ENCODE measurements at regions not wholly inside any gene's neighbourhood (a gene's known extent, or its start where the extent isn't known, plus 50 kb on each side); places are given as distances from the start of the nearest gene placed in this dataset.

- H3K36me3 ChIP-seq (ENCODE audit: insufficient read depth, low read length), result no peaks in the 10 kb centered on the region
- H3K27ac ChIP-seq (ENCODE audit: low read depth, low read length), result no peak overlapping the region
- no peaks in the 10 kb centered on the region for H3K27me3 ChIP-seq (ENCODE audit: insufficient read depth, low read length)
- no peak overlapping the region for H2AFZ ChIP-seq (ENCODE audit: low read length, unreplicated experiment)
- H3K4me3 ChIP-seq (ENCODE audit: low read depth, low read length), result no peak overlapping the region
- H3K4me1 ChIP-seq (ENCODE audit: control insufficient read depth, insufficient read depth, low read length, unreplicated experiment), result no peaks in the 10 kb centered on the region
- H3K79me2 ChIP-seq (ENCODE audit: control insufficient read depth, insufficient read depth, low read length, unreplicated experiment), result no peaks in the 10 kb centered on the region
Measured at GRCh38 chr4:54384563-54384962, 155.5 kb downstream of the PDGFRA start.

- Histone ChIP-seq H3K27ac (ENCODE audit: low read depth, low read length) (no peak overlapping the region), H3K36me3 (ENCODE audit: insufficient read depth, low read length) (no peaks in the 10 kb centered on the region), H3K27me3 (ENCODE audit: insufficient read depth, low read length) (no peaks in the 10 kb centered on the region), H3K79me2 (ENCODE audit: control insufficient read depth, insufficient read depth, low read length, unreplicated experiment) (no peaks in the 10 kb centered on the region), H2AFZ (ENCODE audit: low read length, unreplicated experiment) (no peak overlapping the region), H3K4me3 (ENCODE audit: low read depth, low read length) (no peak overlapping the region), H3K4me1 (ENCODE audit: control insufficient read depth, insufficient read depth, low read length, unreplicated experiment) (no peaks in the 10 kb centered on the region)
Measured at GRCh38 chr4:54386042-54386669, 157.1 kb downstream of the PDGFRA start.

GRCh38 chr4:54386693-54387092, 157.6 kb downstream of the PDGFRA start:
- no peak overlapping the region for H2AFZ ChIP-seq (ENCODE audit: low read length, unreplicated experiment)
- no peaks in the 10 kb centered on the region for H3K27me3 ChIP-seq (ENCODE audit: insufficient read depth, low read length)
- H3K36me3 ChIP-seq (ENCODE audit: insufficient read depth, low read length), result no peaks in the 10 kb centered on the region
- H3K79me2 ChIP-seq (ENCODE audit: control insufficient read depth, insufficient read depth, low read length, unreplicated experiment), result no peaks in the 10 kb centered on the region
- no peaks in the 10 kb centered on the region for H3K4me1 ChIP-seq (ENCODE audit: control insufficient read depth, insufficient read depth, low read length, unreplicated experiment)
- no peak overlapping the region for H3K4me3 ChIP-seq (ENCODE audit: low read depth, low read length)
- no peak overlapping the region for H3K27ac ChIP-seq (ENCODE audit: low read depth, low read length)

GRCh38 chr4:54390670-54391069, 161.6 kb downstream of the PDGFRA start:
- Histone ChIP-seq H3K36me3 (ENCODE audit: insufficient read depth, low read length) (no peaks in the 10 kb centered on the region), H3K4me3 (ENCODE audit: low read depth, low read length) (no peak overlapping the region), H2AFZ (ENCODE audit: low read length, unreplicated experiment) (no peak overlapping the region), H3K4me1 (ENCODE audit: control insufficient read depth, insufficient read depth, low read length, unreplicated experiment) (no peaks in the 10 kb centered on the region), H3K79me2 (ENCODE audit: control insufficient read depth, insufficient read depth, low read length, unreplicated experiment) (no peaks in the 10 kb centered on the region), H3K27ac (ENCODE audit: low read depth, low read length) (no peak overlapping the region), H3K27me3 (ENCODE audit: insufficient read depth, low read length) (no peaks in the 10 kb centered on the region)

GRCh38 chr4:54391104-54391503, 162.0 kb downstream of the PDGFRA start:
- Histone ChIP-seq H3K4me1 (ENCODE audit: control insufficient read depth, insufficient read depth, low read length, unreplicated experiment) (no peaks in the 10 kb centered on the region), H3K36me3 (ENCODE audit: insufficient read depth, low read length) (no peaks in the 10 kb centered on the region)

GRCh38 chr4:54392479-54392878, 163.4 kb downstream of the PDGFRA start:
- no peak overlapping the region for H3K4me3 ChIP-seq (ENCODE audit: low read depth, low read length)

More at GRCh38 chr4:54391104-54391503, 162.0 kb downstream of the PDGFRA start:
- no peaks in the 10 kb centered on the region for H3K79me2 ChIP-seq (ENCODE audit: control insufficient read depth, insufficient read depth, low read length, unreplicated experiment)
- no peak overlapping the region for H2AFZ ChIP-seq (ENCODE audit: low read length, unreplicated experiment)
- no peaks in the 10 kb centered on the region for H3K27me3 ChIP-seq (ENCODE audit: insufficient read depth, low read length)
- H3K27ac ChIP-seq (ENCODE audit: low read depth, low read length), result no peak overlapping the region
- no peak overlapping the region for H3K4me3 ChIP-seq (ENCODE audit: low read depth, low read length)

GRCh38 chr4:54393243-54393642, 164.2 kb downstream of the PDGFRA start:
- Histone ChIP-seq H3K4me3 (ENCODE audit: low read depth, low read length) (no peak overlapping the region), H3K36me3 (ENCODE audit: insufficient read depth, low read length) (no peaks in the 10 kb centered on the region), H3K27ac (ENCODE audit: low read depth, low read length) (no peak overlapping the region), H3K27me3 (ENCODE audit: insufficient read depth, low read length) (no peaks in the 10 kb centered on the region), H3K79me2 (ENCODE audit: control insufficient read depth, insufficient read depth, low read length, unreplicated experiment) (no peaks in the 10 kb centered on the region), H3K4me1 (ENCODE audit: control insufficient read depth, insufficient read depth, low read length, unreplicated experiment) (no peaks in the 10 kb centered on the region), H2AFZ (ENCODE audit: low read length, unreplicated experiment) (no peak overlapping the region)

More at GRCh38 chr4:54392479-54392878, 163.4 kb downstream of the PDGFRA start:
- Histone ChIP-seq H2AFZ (ENCODE audit: low read length, unreplicated experiment) (no peak overlapping the region), H3K27ac (ENCODE audit: low read depth, low read length) (no peak overlapping the region), H3K4me1 (ENCODE audit: control insufficient read depth, insufficient read depth, low read length, unreplicated experiment) (no peaks in the 10 kb centered on the region), H3K27me3 (ENCODE audit: insufficient read depth, low read length) (no peaks in the 10 kb centered on the region), H3K79me2 (ENCODE audit: control insufficient read depth, insufficient read depth, low read length, unreplicated experiment) (no peaks in the 10 kb centered on the region), H3K36me3 (ENCODE audit: insufficient read depth, low read length) (no peaks in the 10 kb centered on the region)

GRCh38 chr4:54395013-54395527, 166.0 kb downstream of the PDGFRA start:
- H3K36me3 ChIP-seq (ENCODE audit: insufficient read depth, low read length), result no peaks in the 10 kb centered on the region
- no peak overlapping the region for H3K4me3 ChIP-seq (ENCODE audit: low read depth, low read length)
- no peaks in the 10 kb centered on the region for H3K27me3 ChIP-seq (ENCODE audit: insufficient read depth, low read length)
- no peak overlapping the region for H2AFZ ChIP-seq (ENCODE audit: low read length, unreplicated experiment)
- no peaks in the 10 kb centered on the region for H3K79me2 ChIP-seq (ENCODE audit: control insufficient read depth, insufficient read depth, low read length, unreplicated experiment)
- H3K27ac ChIP-seq (ENCODE audit: low read depth, low read length), result no peak overlapping the region
- no peaks in the 10 kb centered on the region for H3K4me1 ChIP-seq (ENCODE audit: control insufficient read depth, insufficient read depth, low read length, unreplicated experiment)

- Histone ChIP-seq H3K4me1 (ENCODE audit: control insufficient read depth, insufficient read depth, low read length, unreplicated experiment) (peaks cover 9% of the 10 kb centered on the region), H3K36me3 (ENCODE audit: insufficient read depth, low read length) (no peaks in the 10 kb centered on the region), H3K27me3 (ENCODE audit: insufficient read depth, low read length) (no peaks in the 10 kb centered on the region), H3K4me3 (ENCODE audit: low read depth, low read length) (no peak overlapping the region), H2AFZ (ENCODE audit: low read length, unreplicated experiment) (no peak overlapping the region), H3K27ac (ENCODE audit: low read depth, low read length) (no peak overlapping the region), H3K79me2 (ENCODE audit: control insufficient read depth, insufficient read depth, low read length, unreplicated experiment) (no peaks in the 10 kb centered on the region)
Measured at GRCh38 chr4:54400188-54400587, 171.1 kb downstream of the PDGFRA start.

- peaks cover 9% of the 10 kb centered on the region for H3K4me1 ChIP-seq (ENCODE audit: control insufficient read depth, insufficient read depth, low read length, unreplicated experiment)
- H3K79me2 ChIP-seq (ENCODE audit: control insufficient read depth, insufficient read depth, low read length, unreplicated experiment), result no peaks in the 10 kb centered on the region
- peaks cover 2% of the 10 kb centered on the region; the same call in 1 of the 2 replicates for H3K27me3 ChIP-seq (ENCODE audit: insufficient read depth, low read length)
- H3K27ac ChIP-seq (ENCODE audit: low read depth, low read length), result no peak overlapping the region
- H2AFZ ChIP-seq (ENCODE audit: low read length, unreplicated experiment), result no peak overlapping the region
- no peaks in the 10 kb centered on the region for H3K36me3 ChIP-seq (ENCODE audit: insufficient read depth, low read length)
- no peak overlapping the region for H3K4me3 ChIP-seq (ENCODE audit: low read depth, low read length)
Measured at GRCh38 chr4:54400802-54401201, 171.7 kb downstream of the PDGFRA start.

GRCh38 chr4:54402880-54403480, 173.9 kb downstream of the PDGFRA start:
- H3K27ac ChIP-seq (ENCODE audit: low read depth, low read length), result no peak overlapping the region

More at GRCh38 chr4:54402880-54403480, 173.9 kb downstream of the PDGFRA start:
- no peaks in the 10 kb centered on the region for H3K36me3 ChIP-seq (ENCODE audit: insufficient read depth, low read length)
- no peak overlapping the region for H3K4me3 ChIP-seq (ENCODE audit: low read depth, low read length)
- H3K27me3 ChIP-seq (ENCODE audit: insufficient read depth, low read length), result peaks cover 14% of the 10 kb centered on the region
- H3K79me2 ChIP-seq (ENCODE audit: control insufficient read depth, insufficient read depth, low read length, unreplicated experiment), result no peaks in the 10 kb centered on the region
- peaks cover 9% of the 10 kb centered on the region for H3K4me1 ChIP-seq (ENCODE audit: control insufficient read depth, insufficient read depth, low read length, unreplicated experiment)
- H2AFZ ChIP-seq (ENCODE audit: low read length, unreplicated experiment), result no peak overlapping the region

Data from ACC112 (cell line).